ENCODE measurements at regions not wholly inside any gene's neighbourhood (a gene's known extent, or its start where the extent isn't known, plus 50 kb on each side); places are given as distances from the start of the nearest gene placed in this dataset.

GRCh38 chr6:91877994-91878393 lies 1291.1 kb upstream of the MAP3K7 start:
- no peak overlapping the region for H4K91ac ChIP-seq (replicated peaks; ENCODE audit: insufficient read length, low read length)
- POLR2A ChIA-PET (ENCODE audit: partially characterized antibody): no interaction called here
- no peak for DNase-seq (ENCODE audit: low read depth in 1 of 2, low spot score in 2 of 2)
- TF ChIP-seq, protein P1, sequence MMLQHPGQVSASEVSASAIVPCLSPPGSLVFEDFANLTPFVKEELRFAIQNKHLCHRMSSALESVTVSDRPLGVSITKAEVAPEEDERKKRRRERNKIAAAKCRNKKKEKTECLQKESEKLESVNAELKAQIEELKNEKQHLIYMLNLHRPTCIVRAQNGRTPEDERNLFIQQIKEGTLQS (IDR thresholded peaks at IDR 0.05; ENCODE audit: insufficient read depth, low read depth, low read length): no peak
- TF ChIP-seq CBX5 (IDR thresholded peaks at IDR 0.05; ENCODE audit: low read depth, low read length): no peak
- TF ChIP-seq POU5F1 (IDR thresholded peaks at IDR 0.05; ENCODE audit: low read depth, low read length): no peak
- TF ChIP-seq BCL11A (IDR thresholded peaks at IDR 0.05; ENCODE audit: low read depth in 2 of 2, low read length in 2 of 2): no peak
- TF ChIP-seq RXRA (IDR thresholded peaks at IDR 0.05; ENCODE audit: insufficient read depth, low read depth, low read length): no peak
- no peak for TF ChIP-seq TAF7 (optimal IDR thresholded peaks at IDR 0.05; ENCODE audit: borderline replicate concordance, low read depth, low read length)
- no peak for TF ChIP-seq KDM4A (IDR thresholded peaks at IDR 0.05; ENCODE audit: low read depth, low read length, severe bottlenecking)
- no peak for TF ChIP-seq RNF2 (IDR thresholded peaks at IDR 0.05; ENCODE audit: borderline replicate concordance, low read depth, low read length, missing control alignments, poor library complexity, severe bottlenecking)
- TF ChIP-seq HDAC6 (IDR thresholded peaks at IDR 0.05; ENCODE audit: low read depth, low read length): no peak
- TF ChIP-seq, protein P2, sequence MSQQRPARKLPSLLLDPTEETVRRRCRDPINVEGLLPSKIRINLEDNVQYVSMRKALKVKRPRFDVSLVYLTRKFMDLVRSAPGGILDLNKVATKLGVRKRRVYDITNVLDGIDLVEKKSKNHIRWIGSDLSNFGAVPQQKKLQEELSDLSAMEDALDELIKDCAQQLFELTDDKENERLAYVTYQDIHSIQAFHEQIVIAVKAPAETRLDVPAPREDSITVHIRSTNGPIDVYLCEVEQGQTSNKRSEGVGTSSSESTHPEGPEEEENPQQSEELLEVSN (IDR thresholded peaks at IDR 0.05): no peak
- TF ChIP-seq JUND (IDR thresholded peaks at IDR 0.05; ENCODE audit: low read length): no peak
- TF ChIP-seq HDAC2 (IDR thresholded peaks at IDR 0.05; ENCODE audit: borderline replicate concordance in 1 of 2, low read depth in 2 of 2, low read length in 2 of 2): no peak
- TF ChIP-seq RFX5 (IDR thresholded peaks at IDR 0.05; ENCODE audit: borderline replicate concordance, low read depth, low read length): no peak

More at GRCh38 chr6:91877994-91878393, 1291.1 kb upstream of the MAP3K7 start:
- Histone ChIP-seq H4K20me1 (replicated peaks in 1 of 2; ENCODE audit: control insufficient read depth in 1 of 2, insufficient read depth in 2 of 2, low read length in 2 of 2) (no peaks in the 10 kb centered on the region), H3K23ac (ENCODE audit: insufficient read length) (no peak overlapping the region), H3K27ac (ENCODE audit: low read depth, low read length) (no peak overlapping the region), H3K36me3 (ENCODE audit: control insufficient read depth in 2 of 4, insufficient read depth in 4 of 4, low read length in 3 of 4) (no peaks in the 10 kb centered on the region), H2AK5ac (ENCODE audit: low read depth, low read length) (no peak overlapping the region), H3K4ac (replicated peaks; ENCODE audit: insufficient read length, low read depth, low read length) (no peak overlapping the region), H4K8ac (ENCODE audit: extremely low read depth, insufficient read depth, low read length) (no peak overlapping the region), H3K79me2 (ENCODE audit: control insufficient read depth in 1 of 2, insufficient read depth in 2 of 2, low read length in 2 of 2) (no peaks in the 10 kb centered on the region), H3K27me3 (replicated peaks in 1 of 4; ENCODE audit: control insufficient read depth in 3 of 4, extremely low read depth in 1 of 4, insufficient read depth in 3 of 4, low read length in 3 of 4) (no peaks in the 10 kb centered on the region), H3K9me3 (ENCODE audit: insufficient read depth in 2 of 2, low read depth in 1 of 2, low read length in 1 of 2) (peaks cover 0 to 3% of the 10 kb centered on the region in 2 experiments; a peak in 1 of 4 replicates), H2BK15ac (ENCODE audit: low read length) (no peak overlapping the region), H2BK5ac (ENCODE audit: low read depth, low read length) (no peak overlapping the region), H2BK20ac (ENCODE audit: low read length) (no peak overlapping the region), H3K4me1 (replicated peaks in 1 of 4; ENCODE audit: control insufficient read depth in 3 of 4, insufficient read depth in 4 of 4, low read length in 3 of 4) (no peaks in the 10 kb centered on the region), H2AFZ (ENCODE audit: low read length) (no peak overlapping the region), H2BK12ac (ENCODE audit: low read depth, low read length) (no peak overlapping the region), H3K4me3 (ENCODE audit: extremely low read depth in 1 of 4, insufficient read depth in 2 of 4, low read depth in 3 of 4, low read length in 4 of 4) (no peak overlapping the region), H3K4me2 (ENCODE audit: insufficient read depth in 1 of 2, low read depth in 2 of 2, low read length in 2 of 2) (no peak overlapping the region), H3K9ac (replicated peaks in 1 of 4; ENCODE audit: extremely low read depth in 1 of 4, low read depth in 3 of 4, low read length in 3 of 4) (no peak overlapping the region), H3K79me1 (ENCODE audit: low read depth, low read length) (no peaks in the 10 kb centered on the region), H4K5ac (ENCODE audit: insufficient read length, low read depth, low read length) (no peak overlapping the region), H3K18ac (ENCODE audit: extremely low read depth, low read length) (no peak overlapping the region), H3K56ac (replicated peaks; ENCODE audit: insufficient read length, low read depth, low read length) (no peak overlapping the region), H3K23me2 (ENCODE audit: low read depth, low read length) (no peaks in the 10 kb centered on the region; the same call in 1 of the 2 replicates), H2BK120ac (replicated peaks; ENCODE audit: low read depth, low read length) (no peak overlapping the region), H3K14ac (ENCODE audit: insufficient read length) (no peak overlapping the region)
- FAIRE-seq: no peak
- 95% methylated on average over 1 of the region's 1 CpG; no CpG with 5 or more reads in 1 of the 2 experiments for WGBS, 2 experiments (ENCODE audit: extremely low coverage in 1 of 2, insufficient coverage in 1 of 2, insufficient read length in 1 of 2, insufficient replicate concordance in 2 of 2, low coverage in 1 of 2, low lambda C conversion rate in 2 of 2, missing lambda C conversion rate in 1 of 2)
- CTCF ChIA-PET (ENCODE audit: partially characterized antibody): no interaction called here

Measured in H1 (cell line).